GM18517 (cell line): ENCODE measurements at regions not wholly inside any gene's neighbourhood (a gene's known extent, or its start where the extent isn't known, plus 50 kb on each side); places are given as distances from the start of the nearest gene placed in this dataset.
"Not testable (repeated sequence)": the region's sequence is repeated elsewhere in the genome, so short reads cannot be mapped to it uniquely, and the experiment has no call there.

Experiments used
- ATAC-seq: cut with Tn5 transposase; IDR thresholded peaks from one replicate; pipeline ENCODE4 v1.9.1; 2021; ENCODE audit warnings: mild to moderate bottlenecking, moderate library complexity; ENCODE audit not compliant: unreplicated experiment

- ATAC-seq, result no peak
Observed at GRCh38 chr12:84075991-84076390, 836.6 kb downstream of the SLC6A15 start.

GRCh38 chr12:84073401-84073800 is 839.2 kb downstream of the SLC6A15 start:
- no peak for ATAC-seq

GRCh38 chr12:84072961-84073360 is 839.6 kb downstream of the SLC6A15 start:
- ATAC-seq, result no peak

GRCh38 chr12:84070292-84070691 is 842.3 kb downstream of the SLC6A15 start:
- ATAC-seq, result no peak

- ATAC-seq, result no peak
Observed at GRCh38 chr12:84069699-84070098, 842.9 kb downstream of the SLC6A15 start.

GRCh38 chr12:84069198-84069597 is 843.4 kb downstream of the SLC6A15 start:
- ATAC-seq, result no peak

- ATAC-seq, result no peak
Observed at GRCh38 chr12:84058136-84058535, 854.5 kb downstream of the SLC6A15 start.

- ATAC-seq, result no peak
Observed at GRCh38 chr12:84054811-84055210, 857.8 kb downstream of the SLC6A15 start.

- no peak for ATAC-seq
Observed at GRCh38 chr12:84047881-84048280, 864.7 kb downstream of the SLC6A15 start.

GRCh38 chr12:84046859-84047258 is 865.7 kb downstream of the SLC6A15 start:
- no peak for ATAC-seq

GRCh38 chr12:84043355-84043754 is 869.2 kb downstream of the SLC6A15 start:
- no peak for ATAC-seq

- ATAC-seq, result no peak
Observed at GRCh38 chr12:84038242-84038641, 874.4 kb downstream of the SLC6A15 start.

GRCh38 chr12:84036912-84037311 is 875.7 kb downstream of the SLC6A15 start:
- no peak for ATAC-seq

GRCh38 chr12:84035766-84036165 is 876.8 kb downstream of the SLC6A15 start:
- ATAC-seq, result no peak

- ATAC-seq, result no peak
Observed at GRCh38 chr12:84034871-84035270, 877.7 kb downstream of the SLC6A15 start.

GRCh38 chr12:84033162-84033561 is 879.4 kb downstream of the SLC6A15 start:
- ATAC-seq, result no peak

GRCh38 chr12:84018556-84019179 is 893.9 kb downstream of the SLC6A15 start:
- ATAC-seq, result not testable (repeated sequence)

GRCh38 chr12:84016956-84017355 is 895.6 kb downstream of the SLC6A15 start:
- ATAC-seq, result no peak

- ATAC-seq, result no peak
Observed at GRCh38 chr12:83997423-83997822, 915.2 kb downstream of the SLC6A15 start.

GRCh38 chr12:83996671-83997070 is 915.9 kb downstream of the SLC6A15 start:
- ATAC-seq, result no peak

GRCh38 chr12:83985084-83985483 is 927.5 kb downstream of the SLC6A15 start:
- no peak for ATAC-seq

GRCh38 chr12:83980398-83980797 is 932.2 kb downstream of the SLC6A15 start:
- no peak for ATAC-seq

- ATAC-seq, result no peak
Observed at GRCh38 chr12:83979785-83980184, 932.8 kb downstream of the SLC6A15 start.
